GM12874 (cell line): ENCODE measurements at regions not wholly inside any gene's neighbourhood (a gene's known extent, or its start where the extent isn't known, plus 50 kb on each side); places are given as distances from the start of the nearest gene placed in this dataset.

Source experiments
- CTCF ChIP-seq: IDR thresholded peaks from 2 replicates; pipeline ENCODE4 v1.5.1; 2011; ENCODE audit warnings: low read depth, mild to moderate bottlenecking, control low read depth, low read length, moderate library complexity; ENCODE audit not compliant: insufficient read depth

GRCh38 chr18:22572341-22572740 is 154.6 kb upstream of the CTAGE1 start:
- TF ChIP-seq CTCF = no peak

GRCh38 chr18:22579271-22579670 is 161.6 kb upstream of the CTAGE1 start:
- no peak for TF ChIP-seq CTCF

- no peak for TF ChIP-seq CTCF
Observed at GRCh38 chr18:22585333-22585732, 167.6 kb upstream of the CTAGE1 start.

- TF ChIP-seq CTCF = no peak
Observed at GRCh38 chr18:22585821-22586220, 168.1 kb upstream of the CTAGE1 start.

GRCh38 chr18:22591222-22591621 is 173.5 kb upstream of the CTAGE1 start:
- no peak for TF ChIP-seq CTCF

- no peak for TF ChIP-seq CTCF
Observed at GRCh38 chr18:22594155-22594690, 176.5 kb upstream of the CTAGE1 start.

- no peak for TF ChIP-seq CTCF
Observed at GRCh38 chr18:22601481-22601880, 183.8 kb upstream of the CTAGE1 start.
